Transverse colon (tissue), 4 donors: ENCODE measurements at regions not wholly inside any gene's neighbourhood (a gene's known extent, or its start where the extent isn't known, plus 50 kb on each side); places are given as distances from the start of the nearest gene placed in this dataset.

Experiments used
- DNase-seq: peaks from one replicate; pipeline ENCODE4 v3.0.0-alpha.2; 2019
- H3K27ac ChIP-seq, 4 donors: fragments of 200-600 bp; sonication (generic); 2 replicates each; pipeline ENCODE4 v1.5.1; 2016 to 2018; ENCODE audit warnings: inconsistent platforms in 4 of 4
- H3K27me3 ChIP-seq: fragments of 200-600 bp; sonication (generic); 2 replicates; pipeline ENCODE4 v1.5.1; 2017; ENCODE audit warnings: inconsistent platforms
- H3K36me3 ChIP-seq, 4 donors: fragments of 200-600 bp; sonication (generic); 2 replicates each; pipeline ENCODE4 v1.5.1; 2017 to 2019; ENCODE audit warnings: inconsistent platforms in 4 of 4
- H3K4me1 ChIP-seq, 4 donors: fragments of 200-600 bp; sonication (generic); 2 replicates each; pipeline ENCODE4 v1.5.1; 2017 to 2020; ENCODE audit warnings: inconsistent platforms in 4 of 4
- H3K4me3 ChIP-seq, 4 donors: fragments of 200-600 bp; sonication (generic); 1 replicate in 1 of 4; 2 replicates in 3 of 4; pipeline versions ENCODE4 v1.5.1 to v1.6.1; 2017 to 2019; ENCODE audit warnings: inconsistent platforms in 4 of 4
- H3K9me3 ChIP-seq, 2 donors: fragments of 200-600 bp; sonication (generic); 2 replicates each; pipeline ENCODE4 v1.5.1; 2017 to 2019; ENCODE audit warnings: inconsistent platforms in 2 of 2
- CTCF ChIP-seq, 5 experiments: fragments of 200-600 bp in 3 of 5; fragments of 450-650 bp in 2 of 5; sonication (generic) in 3 of 5; IDR thresholded peaks; 1 replicate in 2 of 5; 2 replicates in 3 of 5; pipeline ENCODE4 v1.5.1; 2016 to 2017; ENCODE audit warnings: antibody characterized with exemption in 5 of 5, inconsistent platforms in 3 of 5, mild to moderate bottlenecking in 2 of 5, moderate library complexity in 1 of 5
- EP300 ChIP-seq: sonication (generic); formaldehyde crosslinking; IDR thresholded peaks from one replicate; pipeline ENCODE4 v1.6.1; 2017; ENCODE audit warnings: antibody characterized with exemption, low read depth
- POLR2A ChIP-seq: fragments of 450-650 bp; IDR thresholded peaks from one replicate; pipeline ENCODE4 v1.6.1; 2016; ENCODE audit warnings: antibody characterized with exemption, mild to moderate bottlenecking, moderate library complexity
- POLR2AphosphoS5 ChIP-seq, 3 donors: sonication (generic); formaldehyde crosslinking; IDR thresholded peaks; one replicate each; pipeline ENCODE4 v1.6.1; 2016; ENCODE audit warnings: antibody characterized with exemption in 3 of 3
- WGBS, 2 donors: methylation state at CpG; one replicate each; pipeline ENCODE4 v1.1.5; 2018; ENCODE audit warnings: low coverage in 1 of 2; 5-methylcytosine and 5-hydroxymethylcytosine counted together
- in situ Hi-C, 4 donors: fragments of 200-750 bp; cut with MboI; loops; one replicate each; pipeline versions ENCODE4 v1.15.0 to v1.15.1; 2017; ENCODE audit warnings: low sequenced_read_pairs in 3 of 4, low pct_ligation_motif_present in 1 of 4, low pct_unique_long_range_greater_than_20kb in 1 of 4
- intact Hi-C: fragments of 100-400 bp; cut with DNase I; formaldehyde crosslinking; loops from one replicate; pipeline ENCODE4 v1.15.1; 2023; ENCODE audit warnings: low total_unique reads

GRCh38 chr4:158313566-158313965 lies 103.3 kb downstream of the TMEM144 start:
- intact Hi-C loops = no loop called here
- Histone ChIP-seq H3K4me1 (no peaks in the 10 kb centered on the region), H3K27me3 (no peaks in the 10 kb centered on the region), H3K4me3 (no peak overlapping the region), H3K27ac (no peak overlapping the region), H3K36me3 (no peaks in the 10 kb centered on the region), H3K9me3 (peaks cover 0 to 3% of the 10 kb centered on the region in 2 donors)
- WGBS, 2 donors = 100% methylated on average over 5 of the region's 5 CpGs; no CpG with 5 or more reads in 1 of the 2 donors
- in situ Hi-C loops = no loop called here
- no peak for TF ChIP-seq POLR2A
- no peak for TF ChIP-seq CTCF (IDR thresholded peaks at IDR 0.05)
- TF ChIP-seq EP300 = no peak
- no peak for TF ChIP-seq POLR2AphosphoS5 (IDR thresholded peaks at IDR 0.05)
- DNase-seq = no peak

GRCh38 chr4:158314756-158315487 lies 104.6 kb downstream of the TMEM144 start:
- in situ Hi-C loops = no loop called here
- Histone ChIP-seq H3K27me3 (no peaks in the 10 kb centered on the region), H3K4me3 (no peak overlapping the region), H3K9me3 (no peaks in the 10 kb centered on the region), H3K36me3 (no peaks in the 10 kb centered on the region), H3K27ac (peak overlapping the region in 2 of 4 donors; percentile 12 to 13), H3K4me1 (no peaks in the 10 kb centered on the region)
- intact Hi-C loops = no loop called here
- DNase-seq = no peak
- WGBS, 2 donors = 69 to 91% methylated on average over 5 of the region's 5 CpGs
- no peak for TF ChIP-seq EP300
- no peak for TF ChIP-seq POLR2AphosphoS5 (IDR thresholded peaks at IDR 0.05)
- no peak for TF ChIP-seq CTCF (IDR thresholded peaks at IDR 0.05)
- no peak for TF ChIP-seq POLR2A

GRCh38 chr4:158315706-158316105 lies 105.4 kb downstream of the TMEM144 start:
- intact Hi-C loops = no loop called here
- WGBS, 2 donors = 50 to 76% methylated on average over 2 of the region's 2 CpGs
- Histone ChIP-seq H3K36me3 (no peaks in the 10 kb centered on the region), H3K27me3 (no peaks in the 10 kb centered on the region), H3K4me1 (no peaks in the 10 kb centered on the region), H3K4me3 (no peak overlapping the region), H3K9me3 (no peaks in the 10 kb centered on the region), H3K27ac (no peak overlapping the region)
- no peak for DNase-seq
- in situ Hi-C loops = no loop called here
- TF ChIP-seq CTCF (IDR thresholded peaks at IDR 0.05) (no peak), EP300 (no peak), POLR2AphosphoS5 (IDR thresholded peaks at IDR 0.05) (no peak), POLR2A (no peak)

- Histone ChIP-seq H3K36me3 (no peaks in the 10 kb centered on the region), H3K4me1 (no peaks in the 10 kb centered on the region), H3K4me3 (no peak overlapping the region), H3K27me3 (no peaks in the 10 kb centered on the region), H3K27ac (no peak overlapping the region), H3K9me3 (no peaks in the 10 kb centered on the region)
- TF ChIP-seq EP300 = no peak
- intact Hi-C loops = no loop called here
- in situ Hi-C loops = no loop called here
- DNase-seq = no peak
- 33 to 67% methylated on average over 1 of the region's 1 CpG for WGBS, 2 donors
Measured at GRCh38 chr4:158316264-158316663, 106.0 kb downstream of the TMEM144 start.

- no peak overlapping the region for H3K27ac ChIP-seq
- TF ChIP-seq EP300 (no peak), POLR2A (no peak), POLR2AphosphoS5 (IDR thresholded peaks at IDR 0.05) (no peak), CTCF (IDR thresholded peaks at IDR 0.05) (no peak)
- 87% methylated on average over 7 of the region's 7 CpGs; no CpG with 5 or more reads in 1 of the 2 donors for WGBS, 2 donors
- H3K4me3 ChIP-seq = no peak overlapping the region
- no peaks in the 10 kb centered on the region for H3K4me1 ChIP-seq
- intact Hi-C loops (no loop called here), in situ Hi-C loops (no loop called here)
- H3K9me3 ChIP-seq = no peaks in the 10 kb centered on the region
- H3K27me3 ChIP-seq = no peaks in the 10 kb centered on the region
- no peak for DNase-seq
- H3K36me3 ChIP-seq = no peaks in the 10 kb centered on the region
Measured at GRCh38 chr4:158319880-158320279, 109.6 kb downstream of the TMEM144 start.
